H9 (cell line): ENCODE measurements at regions not wholly inside any gene's neighbourhood (a gene's known extent, or its start where the extent isn't known, plus 50 kb on each side); places are given as distances from the start of the nearest gene placed in this dataset.

ENCODE experiments used
- DNase-seq: peaks from one replicate; pipeline ENCODE4 v3.0.0-alpha.2; 2017
- H2AFZ ChIP-seq: one replicate; pipeline ENCODE4 v1.6.1; 2013; ENCODE audit warnings: mild to moderate bottlenecking, low read length, control low read depth, moderate library complexity
- H2AK5ac ChIP-seq: 2 replicates; pipeline ENCODE4 v1.6.1; 2013; ENCODE audit warnings: low read length, control low read depth, mixed read lengths; ENCODE audit not compliant: insufficient read length
- H2BK120ac ChIP-seq: one replicate; pipeline ENCODE4 v1.6.1; 2013; ENCODE audit warnings: low read depth, mild to moderate bottlenecking, low read length, control low read depth, inconsistent platforms; ENCODE audit not compliant: poor library complexity, severe bottlenecking
- H2BK12ac ChIP-seq: 2 replicates; pipeline ENCODE4 v1.6.1; 2013; ENCODE audit warnings: low read length, control low read depth, mixed read lengths, low read depth; ENCODE audit not compliant: insufficient read length
- H2BK15ac ChIP-seq: 2 replicates; pipeline ENCODE4 v1.6.1; 2013; ENCODE audit warnings: low read depth, low read length, control low read depth
- H2BK20ac ChIP-seq: one replicate; pipeline ENCODE4 v1.6.1; 2013; ENCODE audit warnings: low read depth, mild to moderate bottlenecking, low read length, control low read depth, inconsistent platforms; ENCODE audit not compliant: poor library complexity, severe bottlenecking
- H2BK5ac ChIP-seq: 2 replicates; pipeline ENCODE4 v1.6.1; 2013; ENCODE audit warnings: low read length, control low read depth, mixed read lengths; ENCODE audit not compliant: insufficient read length
- H3K14ac ChIP-seq: 2 replicates; pipeline ENCODE4 v1.6.1; 2013; ENCODE audit warnings: low read length, control low read depth; ENCODE audit not compliant: insufficient read depth
- H3K18ac ChIP-seq: 2 replicates; pipeline ENCODE4 v1.6.1; 2013; ENCODE audit warnings: low read depth, mild to moderate bottlenecking, mixed read lengths, low read length, control low read depth; ENCODE audit not compliant: insufficient read length
- H3K23ac ChIP-seq: 2 replicates; pipeline ENCODE4 v1.6.1; 2013; ENCODE audit warnings: low read length, control low read depth, mixed read lengths, low read depth; ENCODE audit not compliant: insufficient read length
- H3K23me2 ChIP-seq: 2 replicates; pipeline ENCODE4 v1.6.1; 2013; ENCODE audit warnings: low read depth, mild to moderate bottlenecking, mixed read lengths, low read length, control low read depth; ENCODE audit not compliant: insufficient read length, poor library complexity, severe bottlenecking
- H3K27ac ChIP-seq: 2 replicates; pipeline ENCODE4 v1.5.1; 2013; ENCODE audit warnings: low read length, control low read depth, mixed read lengths, low read depth; ENCODE audit not compliant: insufficient read length
- H3K27me3 ChIP-seq: 2 replicates; pipeline ENCODE4 v1.6.1; 2013; ENCODE audit warnings: low read length, control low read depth, inconsistent platforms; ENCODE audit not compliant: insufficient read depth
- H3K4ac ChIP-seq: 2 replicates; pipeline ENCODE4 v1.6.1; 2013; ENCODE audit warnings: low read depth, mild to moderate bottlenecking, control low read depth, inconsistent platforms, low read length, moderate library complexity
- H3K4me1 ChIP-seq: 2 replicates; pipeline ENCODE4 v1.6.1; 2013; ENCODE audit warnings: low read length, control low read depth, inconsistent platforms; ENCODE audit not compliant: insufficient read depth
- H3K4me2 ChIP-seq: 2 replicates; pipeline ENCODE4 v1.6.1; 2013; ENCODE audit warnings: low read length, control low read depth, mixed read lengths; ENCODE audit not compliant: insufficient read length, insufficient read depth
- H3K56ac ChIP-seq: 2 replicates; pipeline ENCODE4 v1.6.1; 2013; ENCODE audit warnings: low read depth, mild to moderate bottlenecking, mixed read lengths, low read length, control low read depth; ENCODE audit not compliant: insufficient read length
- H3K79me1 ChIP-seq: 2 replicates; pipeline ENCODE4 v1.6.1; 2013; ENCODE audit warnings: low read depth, mild to moderate bottlenecking, moderate library complexity, low read length, control low read depth, inconsistent platforms; ENCODE audit not compliant: insufficient read depth, poor library complexity, severe bottlenecking
- H3K79me2 ChIP-seq: 2 replicates; pipeline ENCODE4 v1.6.1; 2013; ENCODE audit warnings: low read length, control low read depth, inconsistent platforms; ENCODE audit not compliant: insufficient read depth
- H3K9ac ChIP-seq: 2 replicates; pipeline ENCODE4 v1.6.1; 2013; ENCODE audit warnings: low read length, control low read depth, mixed read lengths; ENCODE audit not compliant: insufficient read length; ENCODE audit errors: extremely low read depth
- H3K9me3 ChIP-seq: one replicate; pipeline ENCODE4 v1.6.1; 2013; ENCODE audit warnings: low read depth, low read length, inconsistent platforms; ENCODE audit not compliant: control insufficient read depth
- H3T11ph ChIP-seq: one replicate; pipeline ENCODE4 v1.6.1; 2013; ENCODE audit warnings: mild to moderate bottlenecking, low read length, control low read depth, inconsistent platforms
- H4K20me1 ChIP-seq: one replicate; pipeline ENCODE4 v1.6.1; 2013; ENCODE audit not compliant: control insufficient read depth, insufficient read length, insufficient read depth
- H4K5ac ChIP-seq: 2 replicates; pipeline ENCODE4 v1.6.1; 2013; ENCODE audit warnings: low read depth, mild to moderate bottlenecking, mixed read lengths, low read length, control low read depth; ENCODE audit not compliant: insufficient read length
- H4K8ac ChIP-seq: replicated peaks from 2 replicates; pipeline ENCODE4 v1.6.1; 2013; ENCODE audit warnings: low read length, control low read depth, mixed read lengths, low read depth; ENCODE audit not compliant: insufficient read length
- H4K91ac ChIP-seq: 2 replicates; pipeline ENCODE4 v1.6.1; 2013; ENCODE audit warnings: low read depth, mild to moderate bottlenecking, moderate library complexity, mixed read lengths, low read length, control low read depth; ENCODE audit not compliant: insufficient read length
- H3K27ac Mint-ChIP-seq, 3 experiments: 2 replicates in 2 of 3; 3 replicates in 1 of 3; pipeline ENCODE4 v1.8.0; 2020 to 2021; ENCODE audit warnings: mixed read lengths in 3 of 3, mild to moderate bottlenecking in 1 of 3, moderate library complexity in 1 of 3
- H3K27me3 Mint-ChIP-seq: 2 replicates; pipeline ENCODE4 v1.8.0; 2021; ENCODE audit warnings: low read depth, mild to moderate bottlenecking, moderate library complexity, mixed read lengths
- H3K36me3 Mint-ChIP-seq, 3 experiments: 2 replicates in 2 of 3; 3 replicates in 1 of 3; pipeline ENCODE4 v1.8.0; 2020 to 2021; ENCODE audit warnings: low read depth in 3 of 3, mixed read lengths in 3 of 3; ENCODE audit not compliant: insufficient read depth in 1 of 3
- H3K4me1 Mint-ChIP-seq, 2 experiments: 2 replicates each; pipeline ENCODE4 v1.8.0; 2020; ENCODE audit warnings: mixed read lengths in 2 of 2
- H3K4me3 Mint-ChIP-seq, 2 experiments: 2 replicates in 1 of 2; 3 replicates in 1 of 2; pipeline ENCODE4 v1.8.0; 2020 to 2021; ENCODE audit warnings: mild to moderate bottlenecking in 2 of 2, mixed read lengths in 2 of 2, moderate library complexity in 1 of 2
- H3K9me3 Mint-ChIP-seq, 2 experiments: 2 replicates in 1 of 2; 3 replicates in 1 of 2; pipeline ENCODE4 v1.8.0; 2020; ENCODE audit warnings: mild to moderate bottlenecking in 2 of 2, mixed read lengths in 2 of 2, moderate library complexity in 1 of 2
- CTCF ChIP-seq: fragments of 200-600 bp; sonication (generic); conservative IDR thresholded peaks from 3 replicates; pipeline ENCODE4 v1.8.0; 2021; ENCODE audit warnings: antibody characterized with exemption, mild to moderate bottlenecking
- WGBS: extraction: QIAGEN DNeasy Blood & Tissue Kit; methylation state at CpG from one replicate; pipeline ENCODE4 v1.1.7; 2013; ENCODE audit warnings: missing lambda C conversion rate, low lambda C conversion rate, mixed read lengths; ENCODE audit not compliant: insufficient read length; ENCODE audit errors: extremely low coverage; 5-methylcytosine and 5-hydroxymethylcytosine counted together

- Mint-ChIP-seq H3K4me1 (0 out of 4 replicates have a peak, but pooled peaks cover 0 to 2% of the 10 kb centered on the region in 2 experiments), H3K4me3 (no peak overlapping the region), H3K36me3 (no peaks in the 10 kb centered on the region), H3K27ac (no peak overlapping the region), H3K27me3 (peaks cover 6% of the 10 kb centered on the region), H3K9me3 (no peaks in the 10 kb centered on the region; a peak in 1 of 5 replicates)
- Histone ChIP-seq H3T11ph (no peak overlapping the region), H3K4me2 (no peak overlapping the region), H3K23me2 (no peaks in the 10 kb centered on the region), H3K9ac (no peak overlapping the region), H3K27me3 (no peaks in the 10 kb centered on the region), H2BK12ac (no peak overlapping the region), H3K56ac (no peak overlapping the region), H3K18ac (no peak overlapping the region), H4K91ac (no peak overlapping the region), H3K4ac (no peak overlapping the region), H3K27ac (no peak overlapping the region), H3K14ac (no peak overlapping the region), H3K79me2 (no peaks in the 10 kb centered on the region), H2BK5ac (no peak overlapping the region), H4K20me1 (no peaks in the 10 kb centered on the region), H3K4me1 (no peaks in the 10 kb centered on the region), H2BK15ac (no peak overlapping the region), H3K9me3 (no peaks in the 10 kb centered on the region), H2BK20ac (no peak overlapping the region), H2AK5ac (no peak overlapping the region), H2AFZ (no peak overlapping the region), H3K23ac (no peak overlapping the region), H4K8ac (no peak overlapping the region), H3K79me1 (no peaks in the 10 kb centered on the region), H2BK120ac (no peak overlapping the region), H4K5ac (no peak overlapping the region)
- no peak for TF ChIP-seq CTCF
- WGBS, result no CpG with 5 or more reads among the region's 9 CpGs
- DNase-seq, result no peak
Observed at GRCh38 chr7:142602183-142602582, 147.1 kb upstream of the PRSS1 start.
